Activated CD4-positive, alpha-beta T cell treated with anti-CD3 and anti-CD28 coated beads, Interleukin-2, amount 50 U/mL, for 1 hour (primary cell): ENCODE measurements at regions not wholly inside any gene's neighbourhood (a gene's known extent, or its start where the extent isn't known, plus 50 kb on each side); places are given as distances from the start of the nearest gene placed in this dataset.

ENCODE experiments used
- DNase-seq: peaks from one replicate; pipeline ENCODE4 v3.0.0-alpha.2; 2020

DNA sequence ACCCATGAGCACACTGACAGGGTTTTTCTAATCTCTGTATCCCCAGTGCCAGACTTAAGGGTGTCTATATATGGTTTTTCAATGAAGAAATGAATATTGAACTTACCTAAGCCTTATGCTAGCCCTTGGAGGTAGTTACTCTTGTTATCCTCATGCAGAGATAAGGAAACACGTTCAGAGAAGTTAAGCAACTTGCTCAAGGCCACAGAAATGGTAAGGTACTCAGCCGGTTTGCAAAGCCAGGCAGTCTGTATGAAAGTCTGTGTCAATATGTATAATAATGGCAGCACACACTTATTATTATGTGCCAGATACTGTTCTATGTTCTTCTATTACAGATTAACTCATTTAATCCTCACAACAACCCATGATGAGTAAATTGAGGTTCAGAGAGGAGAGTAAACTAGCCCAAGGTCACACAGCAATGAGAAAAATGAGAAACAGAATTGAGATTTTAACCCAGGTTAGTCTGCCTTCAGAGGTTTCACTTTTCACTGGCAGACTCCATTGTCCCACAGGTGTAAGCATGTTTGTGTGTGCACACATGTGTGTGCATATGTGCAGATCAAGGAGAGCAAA is 54.6 kb upstream of the CSF3R start:
- no peak for DNase-seq

DNA sequence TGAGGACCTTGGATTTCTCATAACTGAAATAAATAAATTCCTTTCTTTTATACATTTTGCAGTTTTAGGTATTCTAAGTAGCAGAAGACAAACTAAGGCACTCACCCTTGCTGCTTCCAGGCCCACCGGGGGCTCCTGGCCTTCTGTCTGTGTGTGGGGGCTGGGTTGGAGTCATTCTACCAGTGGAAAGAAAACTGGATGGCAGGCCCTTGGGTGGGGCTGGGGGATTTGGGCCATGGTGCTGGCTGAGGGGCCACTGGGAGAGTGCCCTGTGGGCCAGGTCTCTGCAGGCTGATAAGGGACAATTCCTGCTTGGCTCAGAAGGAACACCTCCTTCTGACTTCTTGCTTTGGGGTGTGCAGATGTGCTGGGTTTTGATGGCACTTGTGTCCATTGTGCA is 54.0 kb upstream of the CSF3R start:
- DNase-seq: no peak

DNA sequence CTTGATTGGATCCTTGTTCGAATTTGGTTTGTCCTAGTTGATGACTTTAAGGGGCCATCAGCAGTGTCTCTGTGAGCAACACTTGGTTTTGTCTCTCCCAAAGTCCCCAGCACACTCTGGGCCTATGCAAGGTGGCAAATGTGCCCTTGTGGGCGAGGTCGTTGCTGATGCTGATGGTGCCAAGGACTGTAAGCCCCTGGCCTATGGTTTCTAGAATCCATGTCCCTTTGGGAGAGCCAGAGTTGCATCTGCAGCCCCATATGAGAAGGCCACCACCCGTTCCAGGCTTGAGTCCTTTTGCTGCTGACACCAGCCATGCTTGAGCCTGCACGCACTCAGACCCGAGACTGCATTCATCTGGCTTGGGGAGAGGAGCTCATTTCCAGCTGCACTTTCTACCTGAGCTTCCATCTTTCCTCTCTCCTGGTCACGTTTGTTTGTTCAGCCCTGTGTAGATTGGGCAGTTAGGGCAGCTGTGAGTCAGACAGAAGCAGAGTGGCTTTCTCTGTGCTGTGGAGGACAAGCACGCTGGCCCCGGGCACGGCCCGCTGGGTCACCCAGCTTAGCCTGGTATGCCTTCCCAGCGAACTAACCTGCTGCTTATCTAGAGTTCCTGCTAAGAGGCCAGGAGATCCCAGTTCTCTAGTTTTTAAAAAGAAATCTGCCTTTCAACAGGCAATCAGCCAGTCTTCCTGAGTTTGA is 52.1 kb upstream of the CSF3R start:
- no peak for DNase-seq

DNA sequence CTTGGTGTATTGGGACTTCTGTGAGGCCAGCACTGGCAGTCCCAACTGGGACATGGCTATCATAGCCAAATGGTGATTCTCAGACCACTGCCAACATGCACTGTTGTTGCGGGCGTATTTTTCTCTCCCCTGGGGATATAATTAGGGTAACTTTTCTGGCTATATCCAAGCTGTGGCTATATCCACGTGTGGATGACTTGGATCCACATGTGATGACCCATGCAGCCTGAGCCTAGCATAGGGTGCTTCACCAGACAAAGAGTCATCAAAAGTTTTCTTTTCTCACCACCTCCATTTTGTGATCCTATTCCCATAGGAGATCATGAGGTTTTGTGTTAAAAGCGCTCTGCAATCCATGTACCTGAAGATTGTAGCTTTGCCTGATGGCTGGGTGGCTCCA is 51.2 kb upstream of the CSF3R start:
- no peak for DNase-seq

DNA sequence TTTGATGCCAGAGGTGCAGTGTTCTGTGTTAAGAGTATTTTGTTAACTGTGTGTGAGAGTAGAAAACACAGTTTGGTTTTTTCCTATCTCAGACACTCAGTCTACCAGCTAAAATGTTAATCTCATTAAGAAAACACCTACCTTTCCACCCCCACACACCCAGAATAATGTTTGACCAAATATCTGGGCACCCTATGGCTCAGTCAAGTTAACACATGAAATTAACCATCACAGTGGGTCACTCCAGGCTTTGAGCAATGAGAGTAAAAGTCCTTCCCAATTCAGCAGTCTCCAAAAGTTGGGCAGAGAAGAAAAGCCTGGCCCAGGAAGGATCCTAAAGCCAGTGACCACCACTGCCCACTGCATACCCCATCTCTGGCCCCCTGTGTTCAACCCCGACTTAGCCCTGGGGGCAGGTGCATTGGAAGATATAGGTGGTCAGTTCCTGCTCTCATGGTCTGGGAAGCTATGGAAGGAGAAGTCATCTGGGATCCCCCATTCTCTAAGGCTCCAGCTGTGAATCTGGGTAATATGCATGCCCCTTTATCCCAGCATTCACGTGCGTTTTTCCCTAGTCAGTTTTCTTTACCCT is 50.2 kb upstream of the CSF3R start:
- no peak for DNase-seq
